ENCODE measurements at regions not wholly inside any gene's neighbourhood (a gene's known extent, or its start where the extent isn't known, plus 50 kb on each side); places are given as distances from the start of the nearest gene placed in this dataset.

DNA sequence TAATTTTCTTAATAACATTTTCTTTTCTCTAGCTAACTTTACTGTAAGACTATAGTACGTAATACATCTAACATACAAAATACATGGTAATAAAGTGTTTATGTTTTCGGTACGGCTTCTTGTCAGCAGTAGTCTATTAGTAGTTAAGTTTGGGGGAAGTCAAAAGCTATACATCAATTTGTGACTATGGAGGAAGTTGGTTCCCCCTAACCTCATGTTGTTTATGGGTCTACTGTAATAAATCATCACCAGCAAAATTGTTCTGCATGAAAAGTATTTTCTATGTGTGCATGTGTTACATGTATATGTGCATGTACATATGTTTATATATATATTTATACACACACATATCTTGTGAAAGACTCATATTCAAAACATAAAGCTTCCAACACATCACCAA lies 303.0 kb downstream of the TRIB2 start:
- DNase-seq: no peak

DNA sequence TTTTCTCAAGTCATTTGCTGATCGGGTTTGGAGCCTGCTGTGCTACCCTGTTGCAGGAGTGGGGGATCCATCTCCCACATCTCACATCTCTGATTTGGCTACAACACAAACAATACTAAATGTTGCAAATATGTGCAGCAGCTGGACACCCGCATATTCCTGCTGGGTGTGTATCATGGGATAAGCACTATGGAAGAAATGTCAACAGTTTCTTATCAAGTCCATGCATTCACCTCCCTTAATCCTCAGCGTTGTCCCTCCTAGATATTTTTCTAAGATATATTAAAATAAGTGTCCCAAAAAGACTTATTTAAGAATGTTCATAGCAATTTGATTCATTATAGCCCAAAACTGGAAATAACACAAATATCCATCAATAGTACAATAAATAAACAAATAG lies 303.7 kb downstream of the TRIB2 start:
- no peak for DNase-seq

DNA sequence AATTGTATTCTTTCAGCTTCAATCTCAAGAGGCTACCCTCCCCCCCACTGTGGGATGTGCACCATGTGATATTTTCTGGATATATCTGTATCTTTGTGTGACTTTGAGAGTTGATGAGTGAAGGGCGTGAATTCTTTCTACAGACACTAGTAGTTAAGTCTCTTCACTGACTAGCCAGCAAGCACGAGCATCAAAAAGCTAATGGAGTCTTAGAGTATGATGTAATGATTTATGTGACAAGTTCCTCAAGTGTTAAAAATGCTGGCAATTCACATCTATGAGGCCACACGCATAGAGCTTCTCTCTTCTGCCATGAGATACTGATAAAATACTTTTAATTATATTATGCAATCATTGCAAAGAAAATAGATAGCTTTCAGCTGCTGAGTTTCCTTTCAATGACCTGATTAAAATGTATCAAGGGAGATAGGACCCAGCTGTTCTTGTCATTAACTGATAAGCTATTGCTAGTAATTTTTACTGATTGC lies 304.8 kb downstream of the TRIB2 start:
- no peak for DNase-seq

- no peak for DNase-seq
Observed at GRCh38 chr2:13030606-13031005, 313.9 kb downstream of the TRIB2 start.

DNA sequence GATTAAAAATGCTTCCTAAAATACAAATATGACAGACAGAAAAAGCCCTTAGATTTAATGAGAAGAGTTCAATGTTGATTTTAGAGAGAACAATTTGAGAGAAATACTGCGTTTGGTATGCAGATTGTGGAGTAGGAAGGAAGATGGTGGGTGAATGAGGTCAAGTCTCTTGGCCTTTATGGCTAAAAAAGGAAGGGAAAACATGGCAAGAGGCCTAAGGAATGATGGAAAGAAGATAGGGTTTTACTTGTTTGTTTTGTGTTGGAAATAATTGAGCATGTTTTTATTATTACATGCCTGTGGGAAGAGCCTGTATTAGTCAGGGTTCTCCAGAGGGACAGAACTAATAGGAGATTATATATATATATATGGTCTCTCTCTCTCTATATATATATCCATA lies 318.1 kb downstream of the TRIB2 start:
- no peak for DNase-seq

GRCh38 chr2:13035866-13036265 lies 319.1 kb downstream of the TRIB2 start:
- no peak for DNase-seq

DNA sequence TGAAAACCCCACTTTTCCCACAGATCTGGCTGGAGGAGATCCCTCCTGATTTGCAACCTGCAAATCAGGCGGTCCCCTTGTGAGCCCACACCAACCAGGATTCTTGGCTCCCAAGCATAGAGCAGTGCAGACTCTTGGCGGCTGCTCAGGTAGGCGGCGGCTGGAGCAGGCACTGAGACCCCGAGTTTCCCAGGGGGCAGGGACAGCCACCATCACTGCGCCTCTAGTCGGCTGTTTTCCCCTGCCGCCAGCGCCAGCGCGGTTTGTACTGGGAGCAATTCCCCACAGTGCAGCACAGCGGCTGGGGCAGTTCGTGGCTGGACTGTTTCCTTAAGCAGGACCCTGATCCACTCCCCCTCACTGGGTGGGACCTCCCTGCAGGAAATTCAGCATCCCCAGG lies 323.3 kb downstream of the TRIB2 start:
- DNase-seq: no peak

GRCh38 chr2:13046557-13047165 lies 329.9 kb downstream of the TRIB2 start:
- DNase-seq: peak in 1 of 3 donors; percentile 10

DNA sequence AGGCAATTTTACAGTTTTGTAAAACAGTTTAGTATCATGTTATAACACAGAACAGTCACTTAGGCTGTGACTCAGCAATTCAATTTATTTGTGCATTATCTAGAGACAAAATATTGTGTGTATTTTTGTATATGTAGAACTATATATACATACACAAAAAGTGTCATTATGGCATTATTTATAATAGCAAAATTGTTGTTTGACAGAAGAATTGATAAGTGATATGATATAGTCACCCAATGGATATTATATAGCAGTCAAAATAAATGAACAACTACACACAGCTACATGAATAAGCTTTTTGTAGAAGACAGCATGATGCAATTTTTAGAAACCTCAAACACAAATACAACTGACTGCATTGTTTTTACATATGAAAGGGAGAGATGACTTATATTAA lies 334.0 kb downstream of the TRIB2 start:
- no peak for DNase-seq

GRCh38 chr2:13052547-13052946 lies 335.8 kb downstream of the TRIB2 start:
- DNase-seq: no peak

DNA sequence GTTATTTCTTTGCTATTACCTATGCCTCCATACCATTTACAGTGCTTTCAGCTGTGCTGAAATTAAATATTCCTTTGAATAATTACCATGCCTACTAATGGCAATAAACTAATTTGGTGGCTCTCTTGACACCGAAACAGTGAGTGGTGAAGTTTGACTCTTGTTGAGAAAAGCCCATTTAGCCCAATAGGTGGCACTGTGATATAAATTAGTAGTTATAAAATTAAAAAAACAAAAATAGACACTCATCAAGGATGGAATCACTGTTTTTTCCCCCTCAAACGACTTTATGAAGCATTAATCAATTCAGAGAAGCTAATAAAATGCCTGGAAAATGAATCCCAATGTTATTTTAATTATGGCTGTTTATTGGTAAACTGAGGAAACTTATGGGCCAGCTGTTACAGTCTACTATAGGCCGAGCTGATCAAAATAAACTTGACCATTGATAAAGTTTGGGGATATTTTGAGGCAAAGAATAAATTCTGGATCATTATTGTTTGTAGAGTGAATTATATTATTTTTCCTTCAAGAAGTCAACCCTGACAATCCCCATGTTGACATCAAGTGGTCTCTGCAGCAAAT lies 339.6 kb downstream of the TRIB2 start:
- DNase-seq: peak in 2 of 3 donors; percentile 3 to 7

DNA sequence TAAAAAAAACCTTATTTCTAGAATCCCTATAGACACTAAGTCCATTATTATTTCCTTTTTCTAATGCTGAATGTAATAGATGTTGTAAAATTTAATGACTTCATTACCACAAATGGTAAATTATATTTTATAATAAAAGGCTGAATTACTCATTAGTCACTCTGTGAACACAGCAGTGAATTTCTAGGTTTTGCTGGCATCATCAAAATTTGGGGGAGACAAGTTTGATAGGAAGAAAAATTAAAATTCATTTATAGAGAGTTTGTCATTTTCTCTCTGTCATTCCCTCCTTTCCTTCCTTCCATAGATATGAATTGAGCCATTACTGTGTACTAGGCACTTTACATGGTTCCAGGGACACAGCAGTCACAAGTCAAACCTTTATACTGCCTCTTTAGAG lies 340.9 kb downstream of the TRIB2 start:
- DNase-seq: no peak

GRCh38 chr2:13066676-13067075 lies 349.9 kb downstream of the TRIB2 start:
- no peak for DNase-seq

DNA sequence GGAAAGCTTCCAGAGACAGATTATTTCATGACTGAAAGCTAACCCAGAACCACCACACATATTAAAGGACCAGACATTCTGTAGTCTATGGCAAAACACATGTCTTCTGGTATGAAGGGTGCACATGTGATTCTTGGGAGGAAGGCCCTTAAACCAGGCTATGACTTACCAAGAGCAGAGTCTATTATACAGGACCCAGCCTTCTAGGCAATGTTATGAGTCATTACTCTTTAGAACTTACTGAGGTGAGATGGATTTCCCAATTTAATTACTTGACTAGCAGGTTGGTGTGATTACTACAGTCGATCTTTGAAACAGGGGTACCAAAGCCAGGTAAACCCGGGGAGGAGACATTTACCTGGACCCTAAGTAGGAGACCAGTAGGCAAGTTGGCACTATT lies 350.8 kb downstream of the TRIB2 start:
- no peak for DNase-seq

DNA sequence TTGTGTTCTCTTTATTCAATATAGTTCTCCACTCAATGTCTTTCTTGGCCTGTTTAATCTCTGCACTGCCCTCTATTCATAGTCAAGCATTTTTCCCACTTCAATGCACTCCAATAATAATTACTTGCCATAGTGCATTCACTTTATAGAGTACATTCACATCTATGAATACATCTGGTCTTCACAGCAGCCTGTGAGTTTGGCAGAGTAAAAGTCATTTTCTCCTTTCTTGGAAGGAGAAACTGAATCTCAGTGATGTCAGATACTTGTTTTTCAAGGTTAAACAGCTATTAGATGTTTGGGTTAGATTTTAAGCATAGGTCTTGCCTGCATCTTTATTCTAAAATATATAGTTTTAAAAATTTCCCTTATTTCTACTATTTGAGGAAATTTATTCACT lies 373.2 kb downstream of the TRIB2 start:
- DNase-seq: no peak

DNA sequence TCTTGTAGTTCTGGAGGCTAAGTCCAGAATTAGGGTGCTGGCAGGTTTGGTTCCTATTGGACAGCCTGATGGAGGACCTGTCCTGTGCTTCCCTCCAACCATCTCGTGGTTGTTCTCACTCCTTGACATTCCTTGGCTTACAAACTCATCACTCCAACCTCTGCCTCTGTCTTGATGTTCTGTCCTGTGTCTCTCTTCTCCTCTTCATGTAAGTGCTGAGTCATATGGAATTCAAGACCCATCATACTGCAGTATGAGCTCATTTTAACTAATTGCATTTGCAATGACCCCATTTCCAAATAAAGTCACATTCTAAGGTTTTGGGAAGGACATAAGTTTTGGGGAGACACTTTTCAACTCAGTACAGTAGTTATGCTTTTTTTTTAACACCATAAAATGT lies 374.7 kb downstream of the TRIB2 start:
- DNase-seq: no peak

DNA sequence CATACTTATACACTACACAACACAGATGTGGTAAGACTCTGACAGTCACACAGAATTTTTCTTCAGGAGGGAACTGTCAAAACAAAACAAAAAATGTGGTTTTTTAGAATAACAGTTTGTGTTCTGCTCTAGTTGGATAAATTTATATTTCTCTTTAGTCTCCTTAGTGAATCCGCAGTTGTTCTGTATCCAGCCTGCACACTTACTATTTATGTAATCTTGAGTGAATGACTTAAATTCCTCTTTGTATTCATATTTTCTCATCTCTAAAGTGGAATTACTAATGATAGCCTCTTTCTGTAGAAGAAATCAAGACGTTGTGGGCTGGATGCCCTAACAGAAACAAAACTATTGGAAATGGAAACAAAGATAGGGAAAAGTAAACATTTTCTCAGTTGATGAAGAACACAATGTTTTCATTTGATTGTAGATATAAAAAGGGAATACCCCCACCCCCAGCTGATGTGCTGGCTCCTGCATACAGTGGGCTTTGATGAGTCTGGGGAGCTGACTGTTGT lies 375.2 kb downstream of the TRIB2 start:
- DNase-seq: no peak

DNA sequence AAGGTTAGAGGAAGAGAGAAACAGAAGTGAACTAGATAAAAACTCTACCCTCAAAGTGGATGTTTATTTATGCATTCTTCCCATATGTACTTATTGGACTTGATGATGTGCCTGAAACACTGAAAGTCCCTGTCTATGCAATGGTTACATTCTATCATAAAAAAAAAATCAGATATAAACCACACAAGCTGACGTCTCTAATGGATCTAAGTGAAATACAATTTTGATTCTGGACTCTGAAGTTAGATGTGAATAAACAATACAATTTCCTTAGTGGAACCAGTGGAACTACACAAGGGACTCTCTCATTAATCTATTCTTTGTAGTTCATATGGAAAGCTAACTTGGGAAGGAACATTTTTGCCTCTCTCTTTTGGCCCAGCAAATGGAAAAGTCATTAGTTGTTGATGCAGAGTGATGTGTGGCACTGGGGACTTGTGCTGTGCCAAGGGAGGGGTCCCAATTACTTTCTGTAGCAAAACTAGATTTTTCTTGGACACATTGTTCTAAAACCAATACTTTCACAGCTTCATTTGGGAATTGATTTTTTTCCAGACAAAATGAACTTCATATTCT lies 376.8 kb downstream of the TRIB2 start:
- no peak for DNase-seq

- no peak for DNase-seq
Observed at GRCh38 chr2:13102397-13103063, 385.8 kb downstream of the TRIB2 start.

- DNase-seq: no peak
Observed at GRCh38 chr2:13103151-13103550, 386.4 kb downstream of the TRIB2 start.

DNA sequence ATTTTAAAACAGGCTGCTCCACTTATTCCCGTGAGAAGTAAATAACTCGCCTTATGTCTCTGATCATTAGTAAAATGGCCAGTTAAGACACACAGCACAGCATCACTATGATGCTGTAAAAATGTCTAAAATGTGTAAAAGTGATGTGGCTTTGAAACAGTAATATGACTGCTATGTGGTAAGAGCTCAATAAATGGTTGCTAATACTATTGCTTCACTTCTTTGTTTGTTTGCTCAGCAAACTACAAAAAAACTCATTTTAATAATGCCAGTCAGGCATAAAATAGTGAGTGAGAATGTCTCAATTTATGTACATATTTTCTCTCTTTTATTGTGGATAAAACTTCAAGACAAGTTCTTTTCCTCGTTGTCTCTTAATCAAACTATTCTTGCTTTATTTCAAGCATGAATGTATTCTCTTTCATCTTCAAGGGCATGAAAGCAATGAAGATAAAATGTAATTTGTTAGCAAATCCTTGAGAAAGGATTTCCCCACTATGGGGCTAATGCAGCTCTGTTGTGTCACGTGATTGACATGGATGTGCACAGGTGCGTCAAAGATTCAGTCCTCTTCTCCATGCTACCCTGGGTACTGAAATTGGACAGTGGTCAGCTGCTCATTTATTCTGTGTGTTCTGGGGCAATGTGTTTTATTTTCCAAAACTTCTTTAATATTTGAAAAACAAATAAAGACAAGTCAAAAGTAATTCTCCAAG lies 387.2 kb downstream of the TRIB2 start:
- no peak for DNase-seq

DNA sequence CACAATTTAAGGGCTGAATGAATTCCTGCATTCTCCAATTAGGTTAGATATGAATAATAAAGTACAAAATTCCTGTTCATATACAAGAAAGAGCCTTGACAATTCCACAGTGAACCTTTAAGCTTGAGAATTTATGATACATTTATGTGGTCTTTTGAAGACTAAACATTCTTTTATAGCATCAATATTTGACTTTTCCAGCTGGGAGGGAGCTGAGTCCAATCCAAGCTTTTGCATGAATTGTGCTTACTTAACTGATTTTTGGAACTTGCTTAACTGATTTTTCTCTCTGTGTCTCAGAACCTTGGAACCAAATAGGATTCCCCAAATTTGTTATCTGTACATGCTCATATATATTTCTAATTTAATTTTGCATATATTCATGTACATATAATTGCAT lies 388.0 kb downstream of the TRIB2 start:
- DNase-seq: no peak

DNA sequence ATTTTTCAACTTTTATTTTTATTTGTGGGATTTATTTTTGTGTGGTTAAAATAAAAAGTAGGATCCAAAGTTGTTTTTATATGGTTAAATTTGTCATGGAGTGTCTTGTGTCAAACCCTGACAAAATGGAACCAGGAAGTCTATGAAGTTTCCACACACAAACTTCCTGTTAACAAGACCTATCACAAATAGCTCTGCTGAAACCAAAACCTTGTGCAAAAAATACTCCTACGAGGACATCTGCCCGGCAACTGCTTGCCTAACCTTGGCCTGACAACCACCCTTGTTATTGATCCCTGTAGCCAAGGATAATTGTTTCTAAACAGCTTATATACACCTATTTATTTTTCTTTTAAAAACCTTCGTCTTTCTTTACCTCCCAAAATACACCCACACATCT lies 389.6 kb downstream of the TRIB2 start:
- DNase-seq: no peak

All from suppressor macrophage treated with lipopolysaccharide for 1 hour (primary cell).